ENCODE measurements at regions not wholly inside any gene's neighbourhood (a gene's known extent, or its start where the extent isn't known, plus 50 kb on each side); places are given as distances from the start of the nearest gene placed in this dataset.

DNA sequence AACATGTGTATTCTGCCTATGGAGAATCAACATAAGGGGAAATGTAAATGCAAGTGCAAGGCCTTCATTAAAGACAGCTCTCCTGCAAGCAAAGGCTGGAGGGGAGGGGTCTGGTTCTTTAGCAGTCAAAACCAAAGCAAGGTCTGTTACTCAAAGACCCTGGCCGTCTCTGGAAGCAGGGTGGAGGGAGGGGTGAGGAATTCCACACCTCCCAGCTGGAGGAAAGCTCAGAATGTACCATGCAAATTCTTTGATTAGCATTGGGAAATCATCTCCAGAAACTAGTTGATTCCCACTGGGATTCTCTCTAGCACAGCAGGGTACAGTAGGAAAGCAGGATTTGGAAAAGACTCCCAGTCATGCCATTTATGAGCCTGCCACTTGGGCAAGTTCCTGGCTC is 77.3 kb upstream of the ASIC2 start:
- no peaks in the 10 kb centered on the region for H3K27me3 ChIP-seq

DNA sequence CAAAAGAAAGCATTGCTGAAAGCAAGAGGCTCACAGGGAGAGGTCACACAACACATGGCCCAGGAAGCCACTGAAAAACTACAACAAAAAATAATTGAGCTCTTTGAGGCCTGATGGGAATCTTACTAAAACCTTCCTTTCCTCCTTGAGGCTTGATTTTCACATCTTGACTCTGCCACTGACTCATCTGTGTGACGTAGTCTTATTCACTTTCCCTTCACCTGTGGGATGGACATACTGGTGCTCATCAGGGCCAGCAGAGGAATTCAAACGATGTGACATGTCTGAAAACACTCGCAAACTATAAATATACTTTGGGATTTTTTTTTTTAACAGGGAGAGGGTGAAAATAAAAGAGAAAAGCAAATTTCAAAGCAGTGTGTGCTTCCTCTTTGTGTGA is 78.3 kb upstream of the ASIC2 start:
- H3K36me3 ChIP-seq: no peaks in the 10 kb centered on the region
- no peak for DNase-seq
- TF ChIP-seq, protein P1, sequence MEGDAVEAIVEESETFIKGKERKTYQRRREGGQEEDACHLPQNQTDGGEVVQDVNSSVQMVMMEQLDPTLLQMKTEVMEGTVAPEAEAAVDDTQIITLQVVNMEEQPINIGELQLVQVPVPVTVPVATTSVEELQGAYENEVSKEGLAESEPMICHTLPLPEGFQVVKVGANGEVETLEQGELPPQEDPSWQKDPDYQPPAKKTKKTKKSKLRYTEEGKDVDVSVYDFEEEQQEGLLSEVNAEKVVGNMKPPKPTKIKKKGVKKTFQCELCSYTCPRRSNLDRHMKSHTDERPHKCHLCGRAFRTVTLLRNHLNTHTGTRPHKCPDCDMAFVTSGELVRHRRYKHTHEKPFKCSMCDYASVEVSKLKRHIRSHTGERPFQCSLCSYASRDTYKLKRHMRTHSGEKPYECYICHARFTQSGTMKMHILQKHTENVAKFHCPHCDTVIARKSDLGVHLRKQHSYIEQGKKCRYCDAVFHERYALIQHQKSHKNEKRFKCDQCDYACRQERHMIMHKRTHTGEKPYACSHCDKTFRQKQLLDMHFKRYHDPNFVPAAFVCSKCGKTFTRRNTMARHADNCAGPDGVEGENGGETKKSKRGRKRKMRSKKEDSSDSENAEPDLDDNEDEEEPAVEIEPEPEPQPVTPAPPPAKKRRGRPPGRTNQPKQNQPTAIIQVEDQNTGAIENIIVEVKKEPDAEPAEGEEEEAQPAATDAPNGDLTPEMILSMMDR (IDR thresholded peaks at IDR 0.05; ENCODE audit: low read depth, low read length): no peak
- H3K9me3 ChIP-seq: no peaks in the 10 kb centered on the region
- H3K27me3 ChIP-seq: no peaks in the 10 kb centered on the region
- no peaks in the 10 kb centered on the region for H3K4me1 ChIP-seq
- no peak overlapping the region for H3K4me3 ChIP-seq (ENCODE audit: low read depth, low read length)

More for the DNA sequence above, 77.3 kb upstream of the ASIC2 start:
- DNase-seq: no peak
- no peaks in the 10 kb centered on the region for H3K9me3 ChIP-seq
- no peaks in the 10 kb centered on the region for H3K4me1 ChIP-seq
- TF ChIP-seq, protein P1 (IDR thresholded peaks at IDR 0.05; ENCODE audit: low read depth, low read length): no peak
- no peak overlapping the region for H3K4me3 ChIP-seq (ENCODE audit: low read depth, low read length)
- H3K36me3 ChIP-seq: no peaks in the 10 kb centered on the region

DNA sequence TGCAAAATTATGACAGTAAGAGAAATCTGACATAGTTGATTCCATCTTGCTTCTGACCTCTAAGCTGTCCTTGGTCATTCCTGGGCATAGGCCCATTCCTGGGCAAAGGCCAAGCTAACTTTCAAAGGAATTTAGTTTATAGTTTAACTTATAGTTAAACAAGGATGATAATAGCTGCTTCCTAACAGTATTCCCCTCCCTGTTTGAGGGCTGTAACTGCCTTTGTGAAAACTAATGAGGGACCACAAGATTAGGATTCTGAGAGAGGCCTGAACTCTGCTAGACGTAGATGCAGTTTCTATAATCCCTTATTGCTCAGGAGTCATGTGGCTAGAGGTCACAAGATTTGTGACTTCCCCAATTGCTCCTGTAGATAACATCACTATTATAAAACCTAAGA is 80.2 kb upstream of the ASIC2 start:
- Histone ChIP-seq H3K4me3 (ENCODE audit: low read depth, low read length) (no peak overlapping the region), H3K9me3 (no peaks in the 10 kb centered on the region), H3K4me1 (no peaks in the 10 kb centered on the region), H3K36me3 (no peaks in the 10 kb centered on the region), H3K27me3 (no peaks in the 10 kb centered on the region)
- DNase-seq: no peak
- TF ChIP-seq, protein P1 (IDR thresholded peaks at IDR 0.05; ENCODE audit: low read depth, low read length): no peak

DNA sequence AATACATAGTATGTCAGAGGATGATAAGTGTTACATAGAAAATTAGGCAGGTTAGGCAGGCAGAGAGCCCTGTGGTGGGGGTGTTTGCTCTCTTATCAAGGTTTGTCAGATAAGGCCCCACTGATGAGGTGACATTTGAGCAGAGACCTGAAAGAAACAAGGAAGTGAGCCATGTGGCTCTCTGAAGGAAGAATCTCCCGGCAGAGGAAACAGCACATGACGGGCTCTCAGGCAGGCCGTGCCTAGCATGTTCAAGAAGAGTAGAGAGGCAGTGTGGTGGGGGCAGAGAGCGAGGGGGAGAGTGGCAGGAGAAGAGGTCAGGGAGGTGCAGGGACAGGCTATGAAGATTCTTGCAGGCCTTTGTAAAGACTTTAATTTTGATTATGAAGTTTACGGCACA is 82.0 kb upstream of the ASIC2 start:
- Histone ChIP-seq H3K9me3 (no peaks in the 10 kb centered on the region), H3K4me3 (ENCODE audit: low read depth, low read length) (no peak overlapping the region), H3K27me3 (no peaks in the 10 kb centered on the region), H3K4me1 (no peaks in the 10 kb centered on the region), H3K36me3 (no peaks in the 10 kb centered on the region)
- TF ChIP-seq, protein P1 (IDR thresholded peaks at IDR 0.05; ENCODE audit: low read depth, low read length): no peak
- DNase-seq: no peak

DNA sequence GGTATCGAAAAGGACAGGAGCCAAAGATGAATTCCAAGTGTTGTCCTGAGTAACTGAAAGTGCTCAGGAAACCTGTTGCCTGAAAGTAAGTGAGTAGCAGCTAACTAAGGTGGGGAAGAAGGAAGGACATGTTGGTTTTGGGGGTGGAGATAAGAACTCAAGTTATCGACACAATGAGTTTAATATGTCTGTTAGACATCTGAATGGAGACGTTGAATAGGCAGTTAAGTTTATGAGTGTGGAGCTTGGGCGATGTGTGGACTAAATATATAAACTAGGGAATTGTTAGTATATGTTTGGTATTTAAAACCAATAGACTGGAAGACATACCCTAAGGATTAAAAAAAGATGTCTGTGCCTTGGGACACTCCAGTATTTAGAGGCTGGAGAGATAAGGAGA is 82.7 kb upstream of the ASIC2 start:
- H3K4me3 ChIP-seq (ENCODE audit: low read depth, low read length): no peak overlapping the region
- no peaks in the 10 kb centered on the region for H3K4me1 ChIP-seq
- no peaks in the 10 kb centered on the region for H3K9me3 ChIP-seq
- no peak for DNase-seq
- no peaks in the 10 kb centered on the region for H3K27me3 ChIP-seq
- TF ChIP-seq, protein P1 (IDR thresholded peaks at IDR 0.05; ENCODE audit: low read depth, low read length): no peak
- no peaks in the 10 kb centered on the region for H3K36me3 ChIP-seq

DNA sequence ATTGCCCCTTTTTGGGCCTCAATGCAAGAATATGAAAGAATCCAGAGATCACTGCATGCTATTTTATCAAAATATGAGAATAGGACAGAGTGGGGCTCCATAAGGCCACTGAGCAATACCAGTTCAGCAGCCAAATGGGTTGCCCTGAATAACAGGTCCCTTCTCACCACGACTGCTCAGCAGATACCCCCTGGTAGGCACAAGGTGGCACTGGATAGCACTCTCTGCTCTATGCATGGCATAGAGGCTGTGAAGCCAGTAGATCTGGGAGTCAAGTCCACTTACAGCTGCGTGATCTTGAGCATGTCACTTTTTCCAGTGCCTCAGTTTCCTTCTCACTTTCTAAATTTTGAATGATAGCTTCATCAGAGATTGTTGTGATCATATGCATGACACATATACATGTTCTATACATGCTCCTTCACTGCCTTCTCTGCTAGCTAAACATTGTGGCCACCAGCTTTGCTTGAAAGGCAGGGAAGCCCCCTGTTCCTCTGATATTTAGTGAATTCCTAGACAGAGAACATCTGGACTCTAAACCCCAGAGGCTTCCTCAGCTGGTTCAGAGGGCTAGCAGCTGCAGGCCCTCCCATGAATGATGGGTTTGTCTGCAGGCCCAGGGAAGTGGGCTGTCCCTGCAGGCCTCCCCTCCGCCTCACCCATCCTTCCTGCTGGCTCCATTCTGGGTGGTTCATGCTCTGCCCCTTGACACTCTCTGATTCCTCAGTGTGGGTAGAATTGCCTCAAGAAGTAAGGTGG is 84.9 kb upstream of the ASIC2 start:
- no peaks in the 10 kb centered on the region for H3K27me3 ChIP-seq
- H3K36me3 ChIP-seq: no peaks in the 10 kb centered on the region
- H3K4me3 ChIP-seq (ENCODE audit: low read depth, low read length): no peak overlapping the region
- DNase-seq: no peak
- no peaks in the 10 kb centered on the region for H3K4me1 ChIP-seq
- TF ChIP-seq, protein P1 (IDR thresholded peaks at IDR 0.05; ENCODE audit: low read depth, low read length): no peak
- H3K9me3 ChIP-seq: no peaks in the 10 kb centered on the region
